Hematopoietic multipotent progenitor cell (in vitro differentiated cells): ENCODE measurements at regions not wholly inside any gene's neighbourhood (a gene's known extent, or its start where the extent isn't known, plus 50 kb on each side); places are given as distances from the start of the nearest gene placed in this dataset.
"Not testable (repeated sequence)": the region's sequence is repeated elsewhere in the genome, so short reads cannot be mapped to it uniquely, and the experiment has no call there.

Experiments
- DNase-seq, 3 donors: peaks; one replicate each; pipeline ENCODE4 v3.0.0-alpha.2; 2011 to 2015; ENCODE audit warnings: low read depth in 2 of 3, low spot score in 2 of 3

GRCh38 chr20:22941550-22941949, 93.6 kb upstream of the SSTR4 start:
- DNase-seq, result no peak

GRCh38 chr20:22942742-22943141, 92.4 kb upstream of the SSTR4 start:
- no peak for DNase-seq

GRCh38 chr20:22944062-22944461, 91.0 kb upstream of the SSTR4 start:
- no peak for DNase-seq

GRCh38 chr20:22944936-22945335, 90.2 kb upstream of the SSTR4 start:
- DNase-seq, result no peak

GRCh38 chr20:22946596-22946995, 88.5 kb upstream of the SSTR4 start:
- DNase-seq, result no peak

- DNase-seq, result no peak
Observed at GRCh38 chr20:22949331-22950109, 85.6 kb upstream of the SSTR4 start.

GRCh38 chr20:22951966-22952365, 83.1 kb upstream of the SSTR4 start:
- no peak for DNase-seq

GRCh38 chr20:22954661-22955060, 80.5 kb upstream of the SSTR4 start:
- DNase-seq, result no peak

- no peak for DNase-seq
Observed at GRCh38 chr20:22958390-22958789, 76.7 kb upstream of the SSTR4 start.

- no peak for DNase-seq
Observed at GRCh38 chr20:22962567-22963439, 72.3 kb upstream of the SSTR4 start.

- DNase-seq, result no peak
Observed at GRCh38 chr20:22963581-22963980, 71.5 kb upstream of the SSTR4 start.

- DNase-seq, result no peak
Observed at GRCh38 chr20:22966787-22967464, 68.2 kb upstream of the SSTR4 start.

GRCh38 chr20:22967706-22968105, 67.4 kb upstream of the SSTR4 start:
- DNase-seq, result not testable (repeated sequence)

GRCh38 chr20:22969031-22969430, 66.1 kb upstream of the SSTR4 start:
- DNase-seq, result not testable (repeated sequence)

GRCh38 chr20:22971077-22971476, 64.0 kb upstream of the SSTR4 start:
- DNase-seq, result peak in 1 of 3 donors; percentile 2

GRCh38 chr20:22974354-22974753, 60.8 kb upstream of the SSTR4 start:
- peak in 2 of 3 donors; percentile 20 to 52 for DNase-seq

- no peak for DNase-seq
Observed at GRCh38 chr20:22977047-22977785, 57.9 kb upstream of the SSTR4 start.

- DNase-seq, result peak in 1 of 3 donors; percentile 5
Observed at GRCh38 chr20:22984008-22984407, 51.1 kb upstream of the SSTR4 start.

- peak in 2 of 3 donors; percentile 52 to 63 for DNase-seq
Observed at GRCh38 chr20:22984606-22985005, 50.5 kb upstream of the SSTR4 start.

- no peak for DNase-seq
Observed at GRCh38 chr20:22985239-22985778, 49.8 kb upstream of the SSTR4 start.
